ENCODE measurements at regions not wholly inside any gene's neighbourhood (a gene's known extent, or its start where the extent isn't known, plus 50 kb on each side); places are given as distances from the start of the nearest gene placed in this dataset.
"Not testable (repeated sequence)": the region's sequence is repeated elsewhere in the genome, so short reads cannot be mapped to it uniquely, and the experiment has no call there.

DNA sequence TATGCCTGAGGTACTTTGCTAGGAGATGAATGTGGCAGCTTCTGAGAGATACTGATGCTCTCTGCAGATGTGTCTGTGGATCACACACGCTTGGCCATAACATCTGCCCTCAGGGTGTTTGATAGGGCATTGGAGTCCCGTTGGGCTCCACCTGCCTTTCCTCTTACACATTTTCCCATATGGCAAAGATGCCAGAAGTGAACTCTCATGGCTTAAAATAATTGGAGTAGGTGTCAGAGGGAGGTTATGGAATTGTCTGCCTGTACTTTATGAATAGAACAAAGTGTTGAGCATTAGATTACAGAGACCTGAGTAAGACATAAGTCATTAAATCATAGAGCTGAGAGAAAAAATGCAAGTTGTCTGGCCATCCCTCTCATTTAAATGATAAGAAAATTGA is 75.3 kb upstream of the PNPT1 start:
- H3K9me3 ChIP-seq (ENCODE audit: control insufficient read depth in 2 of 3, insufficient read depth in 1 of 3, low read length in 3 of 3), result no peaks in the 10 kb centered on the region
- H3K27me3 ChIP-seq (ENCODE audit: control insufficient read depth, insufficient read depth, low read length), result no peaks in the 10 kb centered on the region
- DNase-seq (no peak), FAIRE-seq (no peak)
- no peak overlapping the region for H3K4me3 ChIP-seq (ENCODE audit: low read length in 3 of 3)
- no peaks in the 10 kb centered on the region for H3K4me1 ChIP-seq (ENCODE audit: control insufficient read depth in 2 of 3, insufficient read depth in 2 of 3, low read depth in 1 of 3, low read length in 3 of 3)
- TF ChIP-seq, protein P1, sequence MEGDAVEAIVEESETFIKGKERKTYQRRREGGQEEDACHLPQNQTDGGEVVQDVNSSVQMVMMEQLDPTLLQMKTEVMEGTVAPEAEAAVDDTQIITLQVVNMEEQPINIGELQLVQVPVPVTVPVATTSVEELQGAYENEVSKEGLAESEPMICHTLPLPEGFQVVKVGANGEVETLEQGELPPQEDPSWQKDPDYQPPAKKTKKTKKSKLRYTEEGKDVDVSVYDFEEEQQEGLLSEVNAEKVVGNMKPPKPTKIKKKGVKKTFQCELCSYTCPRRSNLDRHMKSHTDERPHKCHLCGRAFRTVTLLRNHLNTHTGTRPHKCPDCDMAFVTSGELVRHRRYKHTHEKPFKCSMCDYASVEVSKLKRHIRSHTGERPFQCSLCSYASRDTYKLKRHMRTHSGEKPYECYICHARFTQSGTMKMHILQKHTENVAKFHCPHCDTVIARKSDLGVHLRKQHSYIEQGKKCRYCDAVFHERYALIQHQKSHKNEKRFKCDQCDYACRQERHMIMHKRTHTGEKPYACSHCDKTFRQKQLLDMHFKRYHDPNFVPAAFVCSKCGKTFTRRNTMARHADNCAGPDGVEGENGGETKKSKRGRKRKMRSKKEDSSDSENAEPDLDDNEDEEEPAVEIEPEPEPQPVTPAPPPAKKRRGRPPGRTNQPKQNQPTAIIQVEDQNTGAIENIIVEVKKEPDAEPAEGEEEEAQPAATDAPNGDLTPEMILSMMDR (IDR thresholded peaks at IDR 0.05; ENCODE audit: borderline replicate concordance, extremely low read depth, insufficient read depth), result no peak
- intact Hi-C loops (cut with DNase I), result no loop called here
- no peak overlapping the region for H3K27ac ChIP-seq (ENCODE audit: low read depth in 2 of 2, low read length in 2 of 2)
- H3K9ac ChIP-seq (ENCODE audit: low read length in 3 of 3), result no peak overlapping the region
- no peaks in the 10 kb centered on the region for H3K36me3 ChIP-seq (ENCODE audit: control insufficient read depth in 2 of 3, insufficient read depth in 3 of 3, low read length in 3 of 3)

DNA sequence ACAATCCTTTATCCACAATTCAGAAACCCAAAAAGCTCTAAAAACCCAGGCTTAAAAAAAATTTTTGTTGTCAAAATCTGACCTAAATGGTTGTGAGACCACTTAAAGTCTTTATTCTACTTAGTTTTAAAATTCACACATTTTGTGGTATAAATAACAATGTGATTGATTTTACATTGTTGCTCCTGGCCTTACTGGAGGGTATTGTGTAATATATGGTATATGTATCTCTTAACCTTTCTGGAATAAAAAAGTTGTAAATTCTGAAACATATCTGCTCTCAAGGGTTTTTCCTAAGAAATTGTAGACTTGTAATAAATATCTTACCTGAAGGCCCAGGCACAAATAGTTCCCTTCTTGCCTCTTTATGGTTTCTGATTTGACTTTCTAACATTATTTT is 73.3 kb upstream of the PNPT1 start:
- FAIRE-seq (no peak), DNase-seq (no peak)
- no peaks in the 10 kb centered on the region for H3K27me3 ChIP-seq (ENCODE audit: control insufficient read depth, insufficient read depth, low read length)
- H3K4me3 ChIP-seq (ENCODE audit: low read length in 3 of 3), result no peak overlapping the region
- TF ChIP-seq, protein P1 (IDR thresholded peaks at IDR 0.05; ENCODE audit: borderline replicate concordance, extremely low read depth, insufficient read depth), result no peak
- H3K9ac ChIP-seq (ENCODE audit: low read length in 3 of 3), result no peak overlapping the region
- intact Hi-C loops (cut with DNase I), result no loop called here
- no peaks in the 10 kb centered on the region for H3K9me3 ChIP-seq (ENCODE audit: control insufficient read depth in 2 of 3, insufficient read depth in 1 of 3, low read length in 3 of 3)
- no peaks in the 10 kb centered on the region for H3K4me1 ChIP-seq (ENCODE audit: control insufficient read depth in 2 of 3, insufficient read depth in 2 of 3, low read depth in 1 of 3, low read length in 3 of 3)
- H3K27ac ChIP-seq (ENCODE audit: low read depth in 2 of 2, low read length in 2 of 2), result no peak overlapping the region
- no peaks in the 10 kb centered on the region for H3K36me3 ChIP-seq (ENCODE audit: control insufficient read depth in 2 of 3, insufficient read depth in 3 of 3, low read length in 3 of 3)

DNA sequence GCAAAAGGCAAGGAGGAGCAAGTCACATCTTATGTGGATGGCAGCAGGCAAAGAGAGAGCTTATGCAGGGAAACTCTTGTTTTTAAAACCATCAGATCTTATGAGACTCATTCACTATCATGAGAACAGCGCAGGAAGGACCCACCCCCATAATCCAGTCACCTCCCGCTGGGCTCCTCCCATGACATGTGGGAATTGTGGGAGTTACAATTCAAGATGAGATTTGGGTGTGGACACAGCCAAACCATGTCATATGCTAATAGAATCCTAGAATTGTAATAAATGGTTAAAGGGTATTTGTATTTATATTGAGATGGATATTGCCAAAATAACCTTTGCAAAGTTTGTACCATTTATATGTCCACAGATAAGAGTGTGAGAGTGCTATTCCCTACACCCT is 72.1 kb upstream of the PNPT1 start:
- intact Hi-C loops (cut with DNase I); H3K9me3 ChIP-seq (ENCODE audit: control insufficient read depth in 2 of 3, insufficient read depth in 1 of 3, low read length in 3 of 3); DNase-seq; H3K4me3 ChIP-seq (ENCODE audit: low read length in 3 of 3); H3K27ac ChIP-seq (ENCODE audit: low read depth in 2 of 2, low read length in 2 of 2); H3K4me1 ChIP-seq (ENCODE audit: control insufficient read depth in 2 of 3, insufficient read depth in 2 of 3, low read depth in 1 of 3, low read length in 3 of 3); H3K9ac ChIP-seq (ENCODE audit: low read length in 3 of 3); H3K27me3 ChIP-seq (ENCODE audit: control insufficient read depth, insufficient read depth, low read length); H3K36me3 ChIP-seq (ENCODE audit: control insufficient read depth in 2 of 3, insufficient read depth in 3 of 3, low read length in 3 of 3); FAIRE-seq: not testable (repeated sequence)

DNA sequence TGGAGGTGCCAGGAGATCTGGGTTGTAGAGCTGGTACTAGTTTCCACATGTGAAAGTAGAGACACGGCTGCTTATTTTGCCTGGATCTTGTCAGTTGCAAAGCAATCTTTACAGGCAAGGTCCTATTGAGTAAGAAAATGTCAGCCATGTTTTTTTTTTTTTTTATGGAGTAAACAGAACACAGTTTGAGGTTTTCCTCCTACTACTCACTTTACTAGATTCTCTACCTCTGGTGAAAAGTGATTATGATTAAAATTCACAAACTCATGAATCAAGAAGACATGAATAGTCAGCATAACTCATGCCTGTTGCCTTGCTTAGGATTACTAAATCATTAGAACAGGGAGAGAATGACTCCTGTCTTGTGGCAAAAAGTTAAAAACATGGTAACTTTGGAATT is 70.1 kb upstream of the PNPT1 start:
- Histone ChIP-seq H3K27ac (ENCODE audit: low read depth in 2 of 2, low read length in 2 of 2) (no peak overlapping the region), H3K4me3 (ENCODE audit: low read length in 3 of 3) (no peak overlapping the region), H3K9ac (ENCODE audit: low read length in 3 of 3) (no peak overlapping the region), H3K27me3 (ENCODE audit: control insufficient read depth, insufficient read depth, low read length) (no peaks in the 10 kb centered on the region), H3K4me1 (ENCODE audit: control insufficient read depth in 2 of 3, insufficient read depth in 2 of 3, low read depth in 1 of 3, low read length in 3 of 3) (no peaks in the 10 kb centered on the region), H3K9me3 (ENCODE audit: control insufficient read depth in 2 of 3, insufficient read depth in 1 of 3, low read length in 3 of 3) (no peaks in the 10 kb centered on the region), H3K36me3 (ENCODE audit: control insufficient read depth in 2 of 3, insufficient read depth in 3 of 3, low read length in 3 of 3) (no peaks in the 10 kb centered on the region)
- TF ChIP-seq, protein P1 (IDR thresholded peaks at IDR 0.05; ENCODE audit: borderline replicate concordance, extremely low read depth, insufficient read depth), result no peak
- DNase-seq, result no peak
- FAIRE-seq, result no peak
- intact Hi-C loops (cut with DNase I), result no loop called here

Measured in kidney (tissue), 13 donors.